Frontal cortex (tissue), 3 donors: ENCODE measurements at regions not wholly inside any gene's neighbourhood (a gene's known extent, or its start where the extent isn't known, plus 50 kb on each side); places are given as distances from the start of the nearest gene placed in this dataset.
"Not testable (repeated sequence)": the region's sequence is repeated elsewhere in the genome, so short reads cannot be mapped to it uniquely, and the experiment has no call there.

ENCODE experiments used
- DNase-seq, 2 donors: peaks; one replicate each; pipeline ENCODE4 v3.0.0; 2012; ENCODE audit warnings: low spot score in 2 of 2
- FAIRE-seq: peaks from 2 replicates; lab custom pipeline; 2012; peaks lifted over from hg19 to GRCh38; lab: Jason Lieb, UNC
- donor health status: control.
- donor health status: control.
- donor health status: control.

- DNase-seq (no peak), FAIRE-seq (no peak)
These were observed 139.7 kb upstream of the CFAP20DC start for GRCh38 chr3:59189526-59189925.

DNA sequence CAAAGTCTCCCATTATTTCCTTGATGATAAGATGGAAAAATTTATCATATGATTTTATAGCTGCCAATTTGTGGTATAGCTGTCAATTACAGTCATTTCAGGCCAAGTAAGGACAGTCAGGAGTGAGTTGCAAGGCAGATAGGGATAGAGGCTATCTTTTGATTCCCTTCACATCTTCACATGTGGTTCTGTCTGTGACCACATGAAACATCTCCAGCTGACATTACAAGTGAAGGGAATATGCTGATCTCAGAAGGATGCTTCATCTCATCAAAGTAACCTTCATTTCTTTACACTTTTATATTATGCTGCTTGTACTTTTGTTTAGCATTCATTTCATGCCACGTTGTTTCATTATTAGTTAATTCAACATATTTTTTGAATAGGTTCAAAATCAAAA lies 136.9 kb upstream of the CFAP20DC start:
- no peak for DNase-seq
- no peak for FAIRE-seq

DNA sequence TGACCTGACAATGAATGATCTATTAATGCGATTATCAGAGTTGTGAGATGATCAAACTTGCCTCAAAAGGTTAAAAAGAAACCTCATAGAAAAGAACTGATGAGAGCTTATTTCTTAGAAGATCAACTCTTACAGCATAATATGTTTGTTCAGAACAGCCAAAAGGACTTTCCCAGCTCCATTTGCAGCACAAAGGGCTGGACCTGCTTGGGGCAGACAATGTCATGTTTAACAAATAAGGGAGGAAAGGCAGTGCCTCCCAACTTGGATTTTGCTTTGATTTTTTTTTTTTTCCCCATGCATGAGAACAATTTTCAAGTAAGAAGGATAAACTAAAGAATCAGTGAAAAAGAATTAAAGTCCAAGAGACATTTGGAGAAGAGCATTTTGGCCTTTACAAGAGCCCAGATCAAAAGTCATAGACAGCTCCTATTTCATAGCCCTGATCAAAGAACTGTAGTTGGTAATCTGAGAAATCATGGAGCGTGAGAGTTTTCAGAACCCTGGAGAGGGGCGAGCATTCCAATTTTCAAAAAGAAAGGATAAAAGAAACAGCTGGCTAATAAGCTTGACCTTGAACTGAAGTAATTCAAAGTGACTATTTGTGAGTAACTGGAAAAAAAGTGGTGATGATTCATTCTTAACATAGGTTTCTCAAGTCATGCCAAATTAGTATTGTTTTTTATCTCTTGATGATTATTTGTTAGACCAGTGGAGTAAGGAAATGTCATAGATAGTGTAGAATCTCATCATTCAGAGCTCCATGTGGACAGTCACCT lies 136.0 kb upstream of the CFAP20DC start:
- FAIRE-seq (no peak), DNase-seq (no peak)

GRCh38 chr3:59180006-59180405 lies 130.2 kb upstream of the CFAP20DC start:
- DNase-seq: no peak
- no peak for FAIRE-seq

DNA sequence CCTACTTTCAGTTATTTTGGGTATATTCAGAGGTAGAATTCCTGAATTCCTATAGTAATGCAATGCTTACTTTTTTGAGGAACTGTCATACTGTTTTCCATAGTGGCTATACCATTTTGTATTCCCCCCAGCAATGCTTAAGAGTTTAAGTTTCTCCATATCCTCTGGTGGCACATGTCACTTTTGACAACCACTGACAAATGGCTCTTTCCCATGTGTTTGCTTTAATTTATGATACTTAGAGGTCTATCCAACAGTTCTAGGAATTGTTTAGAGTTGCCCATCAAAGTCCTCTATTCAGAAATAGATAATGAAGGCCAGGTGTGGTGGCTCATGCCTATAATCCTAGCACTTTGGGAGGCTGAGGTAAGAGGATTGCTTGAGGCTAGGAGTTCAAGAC lies 128.9 kb upstream of the CFAP20DC start:
- FAIRE-seq: no peak

DNA sequence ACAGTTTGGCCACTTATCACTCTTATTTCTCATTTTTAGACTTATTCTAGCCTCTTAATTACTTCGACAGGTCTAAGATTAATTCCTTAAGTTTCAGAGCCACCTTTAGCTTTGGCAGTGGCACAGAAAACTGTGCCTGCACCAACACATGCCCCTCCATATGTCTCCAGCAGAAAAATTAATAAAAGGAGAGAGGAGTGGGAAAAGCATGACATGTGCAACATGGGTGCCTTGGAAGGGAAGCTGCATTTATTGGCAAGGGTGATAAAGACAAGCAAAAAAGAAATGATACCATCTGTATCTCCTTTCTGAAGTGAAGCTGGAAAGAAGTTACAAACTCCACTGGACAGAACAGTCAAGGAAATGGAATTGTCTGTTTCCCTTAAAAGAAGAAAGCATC lies 121.7 kb upstream of the CFAP20DC start:
- DNase-seq (no peak), FAIRE-seq (no peak)

More for the DNA sequence above, 128.9 kb upstream of the CFAP20DC start:
- DNase-seq: no peak

DNA sequence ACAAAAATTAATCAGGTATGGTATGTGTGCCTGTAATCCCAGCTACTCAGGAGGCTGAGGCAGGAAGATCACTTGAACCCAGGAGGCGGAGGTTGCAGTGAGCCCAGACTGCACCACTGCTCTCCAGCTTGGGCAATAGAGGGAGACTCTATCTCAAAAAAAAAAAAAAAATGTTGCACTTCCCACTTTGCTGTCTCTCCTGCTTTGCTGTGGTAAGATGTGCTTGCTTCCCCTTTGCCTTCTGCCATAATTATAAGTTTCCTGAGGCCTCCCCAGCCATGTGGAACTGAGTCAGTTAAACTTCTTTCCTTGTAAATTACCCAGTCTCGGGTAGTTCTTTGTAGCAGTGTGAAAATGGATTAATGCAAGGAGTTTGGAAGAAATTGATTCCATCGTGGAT lies 120.3 kb upstream of the CFAP20DC start:
- FAIRE-seq, DNase-seq: not testable (repeated sequence)

- no peak for FAIRE-seq
- no peak for DNase-seq
These were observed 117.9 kb upstream of the CFAP20DC start for GRCh38 chr3:59167756-59168155.

- DNase-seq (no peak), FAIRE-seq (no peak)
These were observed 114.1 kb upstream of the CFAP20DC start for GRCh38 chr3:59163953-59164352.

GRCh38 chr3:59161048-59161447 lies 111.2 kb upstream of the CFAP20DC start:
- FAIRE-seq: no peak
- no peak for DNase-seq

- no peak for DNase-seq
- FAIRE-seq: no peak
These were observed 110.4 kb upstream of the CFAP20DC start for GRCh38 chr3:59160133-59160746.

DNA sequence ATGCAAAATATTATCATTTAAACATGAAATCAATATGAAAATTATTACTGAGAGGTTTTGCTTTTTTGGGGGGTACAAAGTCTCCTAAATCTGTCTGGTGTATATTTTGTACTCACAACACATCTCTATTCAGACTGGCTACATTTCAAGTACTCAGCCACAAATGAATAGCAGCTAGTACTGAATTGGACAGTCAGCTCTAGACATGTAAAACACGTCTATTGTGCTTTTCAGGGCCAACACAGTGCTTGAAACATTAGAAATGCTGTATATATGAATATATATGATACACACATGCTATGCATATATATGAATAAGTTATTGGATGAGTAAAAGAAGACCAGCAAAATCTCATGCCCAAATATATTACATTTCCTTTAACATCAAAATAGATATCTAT lies 103.8 kb upstream of the CFAP20DC start:
- DNase-seq: no peak
- FAIRE-seq: no peak

DNA sequence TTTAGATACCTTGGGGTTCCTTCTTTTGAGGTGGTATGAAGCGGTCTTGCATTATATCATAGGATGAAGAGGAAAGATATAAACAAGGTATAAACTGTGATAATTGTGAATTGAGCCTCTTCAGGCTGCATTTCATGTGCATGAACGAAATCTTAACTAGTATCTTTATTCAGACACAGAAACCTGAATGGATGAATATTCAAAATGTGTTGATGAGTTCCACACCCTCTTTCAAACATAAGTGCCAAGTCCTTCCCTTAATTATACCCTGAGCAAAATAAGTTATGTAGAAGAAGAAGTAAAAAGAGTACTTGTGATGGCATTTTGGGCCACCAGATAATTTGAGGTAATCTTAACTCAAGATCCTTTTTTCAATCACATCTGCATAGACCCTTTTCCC lies 103.1 kb upstream of the CFAP20DC start:
- FAIRE-seq (no peak), DNase-seq (no peak)

GRCh38 chr3:59150039-59150438 lies 100.2 kb upstream of the CFAP20DC start:
- FAIRE-seq: no peak
- DNase-seq: no peak

DNA sequence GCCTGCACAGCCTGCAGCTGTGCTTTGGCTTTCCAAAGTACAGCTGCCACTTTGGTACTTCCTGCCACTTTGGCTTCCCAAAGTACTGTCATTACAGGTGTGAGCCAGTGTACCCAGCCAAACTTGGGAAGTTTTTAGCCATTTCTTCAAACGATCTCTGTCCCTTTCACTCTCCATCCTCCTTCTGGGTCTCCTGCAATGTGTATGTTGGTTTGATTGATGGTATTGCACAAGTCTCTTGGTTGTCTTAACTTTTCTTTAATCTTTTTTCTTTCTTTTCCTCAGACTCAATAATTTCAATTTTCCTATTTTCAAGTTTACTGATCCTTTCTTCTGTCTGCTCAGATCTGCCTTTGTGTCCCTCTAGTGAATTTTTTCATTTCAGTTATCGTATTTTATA lies 99.3 kb upstream of the CFAP20DC start:
- no peak for DNase-seq
- no peak for FAIRE-seq

DNA sequence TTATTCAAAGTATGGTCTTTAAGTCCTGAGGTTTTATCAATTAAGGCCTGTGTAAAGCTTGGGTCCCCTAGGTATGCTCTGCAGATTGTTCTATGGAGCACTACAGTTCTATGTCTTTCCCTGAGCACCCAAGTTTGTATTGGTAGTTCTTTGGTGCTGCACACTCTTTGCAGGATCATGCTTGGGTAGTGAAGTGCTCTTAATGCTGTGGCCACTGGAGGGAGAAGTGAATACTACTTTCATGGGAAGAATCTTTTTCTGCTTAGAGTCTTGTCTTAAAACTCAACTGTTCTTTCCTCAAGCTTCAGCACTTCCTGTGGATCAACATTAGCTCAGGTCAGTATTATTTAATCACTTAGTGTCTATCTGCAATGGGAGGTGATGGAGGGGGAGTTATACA lies 93.6 kb upstream of the CFAP20DC start:
- no peak for DNase-seq
- no peak for FAIRE-seq

- DNase-seq (no peak), FAIRE-seq (no peak)
These were observed 92.7 kb upstream of the CFAP20DC start for GRCh38 chr3:59142556-59142955.

DNA sequence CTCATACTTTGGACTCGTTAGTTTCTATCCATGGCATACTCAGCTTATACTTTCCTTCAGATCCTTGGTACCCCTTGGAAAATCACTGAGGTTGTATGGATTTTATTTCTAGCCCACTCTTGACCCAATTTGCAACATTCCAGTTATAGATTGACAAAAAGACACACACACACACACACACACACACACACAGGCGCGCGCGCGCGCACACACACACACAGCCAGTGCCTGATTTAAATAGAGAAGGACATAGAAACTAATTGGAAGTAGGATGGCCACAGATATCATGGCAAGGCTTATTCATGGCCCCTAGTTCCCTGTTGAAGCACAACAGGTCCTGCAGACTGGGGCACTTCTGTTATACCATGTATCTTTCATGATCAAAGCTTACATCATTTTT lies 89.1 kb upstream of the CFAP20DC start:
- DNase-seq (no peak), FAIRE-seq (no peak)

DNA sequence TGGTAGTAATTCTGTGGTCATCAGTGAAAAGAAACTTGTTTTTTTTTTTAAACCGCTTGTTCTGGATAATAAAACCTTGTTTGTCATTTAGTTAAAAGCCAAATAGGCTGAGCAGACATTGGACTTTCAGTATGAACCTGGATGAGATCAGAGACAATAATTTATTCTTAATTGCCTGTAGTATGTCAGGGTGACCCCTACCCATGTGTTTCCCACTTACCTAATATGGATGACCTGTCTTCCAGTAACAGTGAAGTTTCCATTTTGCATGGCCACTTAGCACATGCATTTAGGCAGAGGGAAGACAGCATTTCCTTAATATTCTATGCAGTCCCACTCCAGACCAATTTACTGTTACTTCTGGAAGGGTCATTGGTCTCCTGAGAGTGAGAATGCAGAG lies 87.6 kb upstream of the CFAP20DC start:
- DNase-seq (no peak), FAIRE-seq (no peak)

GRCh38 chr3:59136081-59136480 lies 86.3 kb upstream of the CFAP20DC start:
- no peak for FAIRE-seq
- no peak for DNase-seq

GRCh38 chr3:59135096-59135495 lies 85.3 kb upstream of the CFAP20DC start:
- no peak for FAIRE-seq

GRCh38 chr3:59133311-59133710 lies 83.5 kb upstream of the CFAP20DC start:
- FAIRE-seq (no peak), DNase-seq (no peak)

More at GRCh38 chr3:59135096-59135495, 85.3 kb upstream of the CFAP20DC start:
- DNase-seq: no peak
